NCI-H2081 treated with DMSO at 0.1 percent for 48 hours (cell line): ENCODE measurements at regions not wholly inside any gene's neighbourhood (a gene's known extent, or its start where the extent isn't known, plus 50 kb on each side); places are given as distances from the start of the nearest gene placed in this dataset.

Source experiments
- DNase-seq: peaks from one replicate; lab custom pipeline; 2025; lab: John Stamatoyannopoulos, UW

DNA sequence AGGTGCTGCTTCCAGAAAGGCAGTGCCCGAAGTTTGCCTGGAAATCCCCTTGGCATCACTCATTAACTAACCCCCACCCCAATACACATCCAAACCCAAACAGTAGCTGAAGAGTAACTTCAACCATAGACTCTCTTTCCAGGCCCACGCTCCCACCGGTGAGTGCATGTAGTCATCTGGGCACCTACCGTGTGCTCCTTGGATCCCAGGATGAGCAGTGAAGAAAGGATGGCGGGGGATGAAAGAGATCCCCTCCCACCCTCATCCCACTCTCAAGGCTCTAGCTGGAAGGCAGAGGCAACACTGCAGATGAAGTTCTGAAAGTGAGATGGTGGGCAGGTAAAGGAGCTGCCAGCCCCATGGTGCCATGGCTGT is 305.0 kb downstream of the SOX9 start:
- no peak for DNase-seq

DNA sequence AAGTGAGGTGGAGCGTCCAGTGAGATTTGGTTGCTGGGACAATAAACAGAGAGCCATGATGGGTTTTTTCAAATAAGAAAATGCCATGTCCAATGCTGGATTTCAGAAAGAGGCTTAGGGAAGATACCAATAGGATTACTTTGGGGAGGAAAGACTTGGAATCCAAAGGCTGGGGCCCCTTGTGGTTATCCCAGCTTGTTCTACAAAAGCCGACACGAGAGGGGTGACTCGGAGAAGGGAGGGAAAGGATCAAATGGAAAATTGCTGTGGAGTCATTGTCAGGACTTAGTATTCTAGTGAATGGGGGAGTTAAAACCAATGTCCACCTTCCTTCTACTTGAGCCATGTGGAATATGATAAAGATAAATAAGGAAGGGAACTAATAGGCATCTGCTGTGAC is 305.5 kb downstream of the SOX9 start:
- DNase-seq = no peak

DNA sequence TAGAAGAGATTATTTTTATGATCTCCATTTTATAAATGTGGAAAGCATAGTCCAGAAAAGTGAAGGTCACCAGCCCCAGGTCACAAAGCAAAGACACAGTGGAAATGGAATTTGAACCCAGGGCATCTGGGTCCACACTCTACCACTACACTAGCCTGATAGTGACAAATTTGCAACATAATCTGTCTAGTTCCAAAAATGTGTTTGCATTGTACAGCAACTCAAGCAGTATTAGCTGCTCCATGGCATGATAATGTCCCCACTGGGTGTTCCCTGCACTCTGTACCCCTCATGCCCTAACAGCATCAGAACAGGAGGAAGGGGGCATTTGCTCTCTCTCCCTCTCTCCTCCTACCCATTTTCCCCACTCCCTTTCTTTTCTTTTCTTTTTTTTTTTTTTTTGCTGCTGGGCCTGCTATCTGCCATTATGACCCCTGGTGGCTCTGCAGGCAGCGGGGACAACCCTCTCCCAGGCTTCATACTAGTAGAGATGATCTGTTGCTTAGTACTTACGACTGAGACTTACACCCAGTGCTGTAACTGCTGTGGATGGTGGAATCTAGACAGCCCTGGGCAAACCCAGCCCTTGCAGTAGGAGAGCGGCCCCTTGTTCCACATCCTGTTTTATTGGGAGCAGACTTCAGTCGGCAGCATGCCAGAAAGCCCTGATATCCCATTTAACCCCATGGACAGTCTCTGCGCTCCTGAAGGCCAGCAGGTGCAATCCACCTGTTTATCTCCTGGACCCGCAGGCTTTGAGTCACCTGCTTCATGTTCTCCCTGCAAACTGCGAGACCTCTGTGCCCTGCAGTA is 306.3 kb downstream of the SOX9 start:
- DNase-seq = no peak

DNA sequence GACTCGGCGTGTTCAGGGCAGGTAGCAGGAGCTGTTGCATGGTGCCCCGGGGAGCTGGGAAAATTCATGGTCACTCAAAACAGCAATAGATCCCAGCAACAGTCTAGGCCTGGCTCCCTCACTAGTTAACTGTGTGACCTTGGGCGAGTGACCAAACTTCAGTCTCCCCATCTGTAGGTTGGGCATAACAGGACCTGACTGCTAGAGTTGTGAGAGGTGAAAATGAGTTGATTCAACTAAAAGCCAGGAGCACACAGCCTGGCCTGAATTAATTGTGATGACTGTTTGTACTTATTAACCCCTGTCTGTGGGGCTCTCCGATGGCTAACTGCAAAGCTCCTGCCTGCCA is 306.9 kb downstream of the SOX9 start:
- DNase-seq = no peak

DNA sequence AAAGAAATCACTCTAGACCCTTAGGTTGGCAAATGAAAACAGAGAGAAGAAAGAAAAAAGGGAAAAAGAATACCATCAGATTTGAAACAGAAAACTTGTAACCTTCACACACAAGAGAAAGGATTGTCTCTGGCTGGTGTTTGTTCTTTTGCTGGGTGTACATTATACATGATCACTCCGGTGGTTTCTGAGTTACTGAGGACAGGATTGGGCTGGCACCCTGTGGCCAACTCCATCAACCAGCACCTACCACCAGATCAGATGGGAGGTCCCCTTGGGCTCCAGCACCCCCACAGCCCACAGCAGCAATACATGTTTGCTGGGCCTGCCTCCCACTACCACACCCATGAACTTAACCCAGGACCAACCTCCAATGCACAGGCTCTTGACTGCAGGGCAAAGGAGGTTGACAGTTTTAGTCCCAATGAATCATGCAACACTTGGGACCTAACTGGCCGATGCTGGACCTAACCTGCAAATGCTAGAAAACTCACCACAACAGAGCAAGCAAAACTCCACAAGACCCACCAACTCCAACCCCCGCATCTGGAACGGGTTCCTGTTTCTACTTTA is 308.3 kb downstream of the SOX9 start:
- DNase-seq = no peak

DNA sequence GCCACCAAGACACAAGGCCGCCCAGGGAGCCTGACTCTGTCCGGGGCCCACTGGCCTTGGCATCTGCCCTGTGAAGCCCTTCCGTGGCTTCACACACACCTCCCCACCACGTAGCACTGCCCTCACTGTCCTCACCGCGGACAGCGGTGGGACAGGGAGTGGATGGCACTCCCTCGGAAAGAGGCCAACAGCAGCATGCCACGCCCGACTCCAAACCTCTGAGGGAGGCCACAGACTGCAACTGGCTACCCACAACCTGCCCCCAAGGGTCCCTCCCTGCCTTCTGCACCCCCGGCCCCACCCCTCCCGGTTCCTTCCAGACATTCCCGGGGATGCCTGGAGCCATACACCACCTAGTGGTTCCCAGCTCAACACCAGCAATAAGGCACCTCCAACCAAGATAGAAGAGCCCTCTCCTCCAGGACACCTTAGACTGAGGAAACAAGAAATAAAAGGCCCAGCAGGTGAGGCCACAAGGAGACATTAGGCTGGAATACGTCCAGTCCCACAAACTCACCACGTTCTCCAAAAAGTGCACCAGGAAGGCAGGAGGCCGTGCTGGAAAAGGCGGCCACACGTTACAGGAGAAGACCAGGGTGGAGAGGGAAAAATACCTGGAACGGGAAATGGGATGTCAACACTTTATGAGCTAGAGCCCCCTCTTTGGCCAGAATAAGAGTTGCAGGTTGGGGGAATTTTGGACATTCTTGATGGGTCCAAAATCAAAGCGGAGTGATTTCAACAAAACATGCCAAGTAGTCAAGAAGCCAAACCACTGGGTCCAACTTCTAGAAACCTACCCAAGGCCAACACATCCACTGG is 310.0 kb downstream of the SOX9 start:
- DNase-seq = no peak

DNA sequence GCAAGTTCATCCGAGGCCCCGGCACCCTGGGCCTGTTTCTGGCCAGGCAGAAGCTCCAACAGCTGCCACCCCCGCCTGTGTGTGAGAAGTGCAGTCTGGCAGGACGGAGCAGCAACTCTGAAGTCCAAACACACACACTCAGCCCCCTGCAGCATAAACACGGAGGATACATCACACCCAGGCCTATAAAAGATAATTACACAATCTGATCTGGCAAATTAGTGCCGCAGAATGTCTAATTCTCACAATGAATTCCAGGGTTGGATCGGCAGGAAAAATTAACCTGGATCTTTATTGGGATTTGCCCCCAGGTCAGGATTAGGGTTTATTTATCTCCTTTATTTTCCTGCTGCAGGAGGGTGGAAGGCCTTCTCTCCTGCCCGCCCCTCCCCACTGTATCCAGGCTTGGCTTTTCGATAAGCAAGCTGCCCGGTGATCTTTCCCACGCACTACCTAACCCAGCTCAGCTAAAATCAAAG is 311.4 kb downstream of the SOX9 start:
- peak; percentile 31 for DNase-seq

DNA sequence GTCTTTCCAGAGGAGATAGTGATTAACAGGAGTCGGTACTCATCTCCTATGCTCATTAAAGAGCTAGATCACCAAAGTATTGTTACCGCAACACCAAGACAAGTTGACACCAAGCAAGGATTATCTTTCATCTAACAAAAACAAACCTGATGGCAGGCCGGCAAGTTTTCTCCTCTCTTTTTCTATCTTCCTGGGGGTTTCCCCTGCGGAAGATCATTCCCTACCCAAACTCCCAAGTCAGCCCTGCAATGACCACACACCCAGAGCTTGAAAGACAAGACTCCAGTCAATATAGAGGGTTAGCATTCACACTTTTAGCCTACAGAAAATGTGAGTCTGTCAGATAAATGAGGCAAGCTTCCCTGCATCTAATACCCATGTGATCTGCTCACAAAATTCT is 312.1 kb downstream of the SOX9 start:
- DNase-seq = no peak

DNA sequence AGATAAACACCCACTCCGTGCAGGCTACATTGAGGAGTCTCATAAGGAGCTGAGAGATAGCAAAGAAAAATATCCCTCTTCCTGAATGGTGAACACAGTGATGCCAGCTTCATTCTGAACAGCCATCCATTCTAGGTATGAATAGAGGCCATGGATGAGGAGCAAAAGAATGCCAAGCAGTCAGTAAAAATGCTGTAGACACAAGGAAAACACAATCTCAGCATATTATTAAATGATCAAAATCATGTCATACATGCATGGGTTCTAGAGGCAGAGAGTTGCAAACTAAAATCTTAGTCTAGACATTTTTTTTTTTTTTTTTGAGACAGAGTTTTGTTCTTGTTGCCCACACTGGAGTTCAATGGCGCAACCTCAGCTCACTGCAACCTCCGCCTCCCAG is 313.0 kb downstream of the SOX9 start:
- DNase-seq = no peak

DNA sequence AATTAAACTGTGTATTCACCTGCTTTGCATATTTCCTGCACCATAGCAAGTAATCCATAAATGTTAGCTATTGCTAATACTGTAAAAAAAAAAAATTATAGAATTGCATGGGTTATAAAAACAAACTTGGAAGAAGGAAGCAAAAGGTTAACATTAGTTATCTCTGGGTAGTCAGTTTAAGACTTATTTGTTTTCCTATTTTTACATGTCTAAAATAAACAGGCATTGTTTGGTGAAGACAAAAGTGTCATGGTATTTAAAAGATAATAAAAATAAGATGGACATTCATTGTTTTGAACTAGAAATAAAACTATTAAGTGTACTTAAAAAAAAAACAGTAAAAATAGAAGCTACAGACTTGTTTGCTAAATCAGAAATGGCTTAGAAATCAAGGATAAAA is 313.8 kb downstream of the SOX9 start:
- no peak for DNase-seq

DNA sequence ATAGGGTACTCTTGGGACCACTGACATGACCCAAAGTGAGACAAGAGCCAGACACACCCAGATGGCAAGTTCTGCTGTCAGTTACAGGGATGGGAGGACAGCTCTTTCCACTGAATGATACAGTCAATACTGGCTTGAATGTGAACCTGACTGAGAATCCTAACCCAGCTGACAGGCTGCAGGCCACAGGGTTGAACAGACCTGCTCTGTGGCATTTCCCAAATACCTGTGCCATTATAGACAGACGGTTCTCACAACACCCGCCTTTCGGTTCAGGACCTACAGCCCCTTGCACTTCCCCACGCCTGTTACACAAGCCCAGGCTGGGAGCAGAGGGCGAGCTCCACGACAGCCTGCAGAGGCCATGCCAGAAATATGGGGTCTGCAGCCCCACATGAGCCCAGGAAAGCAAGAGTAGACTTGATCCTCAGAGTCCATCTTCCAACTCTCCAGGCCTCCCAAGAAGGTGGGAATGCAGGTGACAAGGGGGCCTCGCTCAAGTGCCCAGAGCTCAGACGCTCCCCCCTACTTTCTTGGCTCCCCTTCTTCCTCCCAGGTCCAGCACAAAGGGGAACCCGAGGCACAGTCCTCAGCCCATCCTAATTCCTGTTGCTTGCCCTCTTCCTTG is 314.3 kb downstream of the SOX9 start:
- no peak for DNase-seq

DNA sequence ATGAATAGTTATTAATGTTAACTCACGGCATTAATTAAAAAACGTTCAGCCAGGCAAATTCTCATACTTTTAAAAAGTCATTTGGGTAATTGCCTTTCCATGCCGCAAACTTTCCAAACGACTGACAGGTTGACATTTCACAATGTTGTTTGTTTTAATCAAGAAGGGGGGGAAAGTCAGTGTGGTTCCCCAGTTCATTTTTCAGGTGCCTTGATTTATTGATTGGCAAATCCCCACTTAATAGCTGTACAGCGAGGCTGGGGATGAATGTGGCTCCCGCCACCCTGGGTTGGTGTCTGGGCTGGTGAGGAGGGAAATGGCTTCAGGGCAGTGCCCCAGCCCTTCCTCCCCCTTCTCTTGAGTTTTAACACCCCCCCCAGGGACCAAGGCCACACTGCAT is 318.0 kb downstream of the SOX9 start:
- no peak for DNase-seq

DNA sequence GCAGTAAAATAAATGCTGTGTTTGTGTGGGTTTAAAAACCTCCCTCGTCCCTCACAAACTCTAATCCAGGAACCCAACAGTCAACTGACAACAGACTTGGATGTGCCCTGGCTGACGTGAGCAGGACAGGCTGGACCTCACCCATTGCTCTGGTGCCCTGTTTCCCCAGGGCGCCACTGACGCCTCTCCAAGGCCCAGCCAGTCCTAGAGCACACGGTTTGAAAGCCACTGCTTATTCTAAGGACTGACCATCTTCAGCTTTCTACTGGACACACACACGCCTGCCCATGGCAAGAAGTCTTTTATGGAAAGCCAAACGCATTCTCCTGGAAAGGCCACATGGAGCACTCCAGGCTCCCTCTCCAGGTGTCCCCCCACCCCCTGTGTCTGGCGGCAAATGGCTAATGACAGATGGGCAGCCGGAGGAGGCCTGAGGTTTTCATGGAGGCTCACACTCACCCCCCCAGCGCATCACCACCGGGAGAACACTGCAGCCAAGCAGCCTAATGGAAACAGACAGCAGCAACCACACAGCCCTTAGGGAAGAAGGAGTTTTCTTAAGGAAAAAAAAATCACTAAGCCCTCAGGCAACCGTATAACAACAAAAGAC is 319.2 kb downstream of the SOX9 start:
- no peak for DNase-seq

DNA sequence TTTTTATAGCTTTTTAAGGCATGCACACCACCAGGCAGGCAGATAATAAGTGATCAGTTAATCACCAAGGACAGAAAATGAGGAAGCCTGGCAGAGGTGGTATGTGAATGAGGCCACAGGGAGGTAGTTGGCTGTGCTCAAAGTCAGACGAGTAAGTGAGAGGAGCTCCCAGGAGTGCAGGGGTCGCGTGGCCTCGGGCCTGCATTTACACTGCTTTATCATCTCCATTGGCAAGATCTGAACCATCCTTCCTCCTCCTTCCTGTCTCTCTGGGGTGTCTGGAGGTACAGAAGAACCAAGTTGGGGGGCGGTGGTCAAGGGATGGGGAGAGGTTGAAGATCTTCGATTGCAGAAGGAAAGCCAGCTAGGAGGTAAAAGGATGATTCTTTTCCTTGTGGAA is 320.1 kb downstream of the SOX9 start:
- no peak for DNase-seq

DNA sequence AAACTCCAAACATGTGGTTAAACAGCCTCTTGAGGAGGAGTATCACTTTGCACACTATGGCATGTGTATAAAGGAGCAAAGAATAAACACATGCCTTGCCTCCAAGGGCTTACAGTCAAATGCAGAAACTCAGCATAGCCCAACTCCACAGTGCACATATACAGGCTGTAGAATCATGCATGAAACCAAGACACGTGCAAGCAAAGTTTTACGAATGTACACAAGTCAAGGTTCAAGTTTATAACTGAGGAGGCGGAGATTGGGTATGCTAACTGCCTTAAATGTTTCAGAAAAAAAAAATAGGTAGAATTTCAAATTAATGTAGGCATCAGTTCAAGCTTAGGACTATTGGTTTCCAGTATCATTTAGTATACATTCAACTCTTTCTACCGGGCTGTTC is 321.1 kb downstream of the SOX9 start:
- DNase-seq = no peak

DNA sequence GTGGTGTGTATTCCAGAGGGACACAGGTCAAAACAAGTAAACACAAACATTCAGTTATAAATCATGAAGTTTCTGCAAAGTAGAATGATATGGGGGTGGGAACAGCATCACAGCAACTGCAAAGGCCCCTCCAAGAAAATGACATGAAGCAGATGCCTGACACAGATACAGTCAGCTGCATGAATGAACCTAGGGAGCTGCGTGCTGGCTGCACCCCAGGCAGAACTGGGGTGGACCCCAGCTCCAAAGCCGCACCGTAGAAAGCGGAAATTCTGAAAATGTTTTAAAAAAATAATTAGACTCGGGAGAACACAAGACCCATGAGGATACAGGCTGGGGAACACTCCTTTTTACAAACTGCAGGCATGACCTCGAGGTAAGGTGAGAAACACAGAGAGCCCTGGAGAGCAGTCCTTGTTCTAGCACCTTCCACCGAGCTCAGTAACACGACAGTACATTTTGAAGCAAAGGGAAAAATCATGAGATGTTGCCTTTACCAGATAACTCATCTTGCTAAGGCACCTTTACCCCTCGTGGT is 323.8 kb downstream of the SOX9 start:
- no peak for DNase-seq

DNA sequence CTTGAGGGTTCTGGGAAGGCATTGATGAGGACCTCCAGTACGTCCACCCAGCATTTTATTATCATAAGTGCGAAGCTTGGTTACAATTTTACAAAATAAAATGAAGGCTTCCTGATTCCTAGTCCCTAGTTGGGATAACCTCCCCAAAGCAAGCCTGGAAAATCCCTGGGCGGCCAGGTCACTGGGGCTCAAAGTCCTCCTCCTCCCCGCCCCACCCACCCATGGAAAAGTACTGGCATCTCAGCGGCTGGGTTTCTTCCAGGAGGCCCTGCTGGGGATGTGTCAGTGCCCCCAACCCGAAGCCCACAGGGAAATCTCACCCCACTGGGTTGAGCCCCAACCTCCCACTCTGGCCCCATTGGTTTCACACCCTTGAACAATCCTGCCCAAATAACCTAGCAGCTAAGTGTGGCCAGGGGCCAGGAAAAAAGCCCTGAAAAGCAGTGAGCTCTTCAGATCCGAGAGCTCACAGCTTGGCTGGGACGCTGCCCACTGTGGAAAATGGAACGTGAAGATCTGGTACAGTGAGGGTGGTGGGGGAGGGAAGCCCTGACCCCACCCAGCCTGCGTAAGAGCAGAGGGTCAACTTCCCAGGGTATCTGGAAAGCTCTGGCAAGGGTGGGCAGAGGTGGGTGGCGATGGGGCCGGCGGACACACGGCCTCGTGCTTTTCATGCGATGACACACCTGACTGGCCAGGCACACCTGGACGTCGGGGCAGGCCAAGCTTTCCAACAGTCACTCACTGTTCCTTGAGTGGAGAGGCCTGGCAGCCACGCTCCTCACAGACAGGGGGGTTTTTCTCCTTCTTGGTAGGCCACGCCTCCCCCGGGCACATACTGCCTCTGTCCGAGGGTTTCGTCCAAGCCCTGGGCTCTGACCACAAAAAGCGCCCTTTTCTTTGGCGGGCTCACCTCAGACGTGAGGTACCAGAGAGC is 324.5 kb downstream of the SOX9 start:
- no peak for DNase-seq

DNA sequence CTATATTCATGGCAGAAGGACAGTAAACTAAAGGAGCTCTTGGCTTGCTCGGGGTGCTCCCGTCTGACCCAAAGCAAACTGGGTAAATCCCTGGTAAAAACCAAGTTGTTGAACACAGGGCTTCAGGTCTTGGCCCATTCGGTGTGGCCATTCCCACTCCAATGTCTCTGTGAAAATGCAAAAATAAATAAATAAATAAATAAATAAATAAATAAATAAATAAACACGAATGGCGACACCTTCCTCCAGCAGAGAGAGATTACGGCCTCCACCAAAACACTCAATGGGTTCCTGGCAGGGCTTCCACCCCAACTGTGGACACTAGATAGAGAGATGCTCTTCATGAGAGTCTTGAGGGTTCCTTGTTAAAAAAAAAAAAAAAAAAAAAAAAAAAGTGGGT is 325.3 kb downstream of the SOX9 start:
- no peak for DNase-seq

DNA sequence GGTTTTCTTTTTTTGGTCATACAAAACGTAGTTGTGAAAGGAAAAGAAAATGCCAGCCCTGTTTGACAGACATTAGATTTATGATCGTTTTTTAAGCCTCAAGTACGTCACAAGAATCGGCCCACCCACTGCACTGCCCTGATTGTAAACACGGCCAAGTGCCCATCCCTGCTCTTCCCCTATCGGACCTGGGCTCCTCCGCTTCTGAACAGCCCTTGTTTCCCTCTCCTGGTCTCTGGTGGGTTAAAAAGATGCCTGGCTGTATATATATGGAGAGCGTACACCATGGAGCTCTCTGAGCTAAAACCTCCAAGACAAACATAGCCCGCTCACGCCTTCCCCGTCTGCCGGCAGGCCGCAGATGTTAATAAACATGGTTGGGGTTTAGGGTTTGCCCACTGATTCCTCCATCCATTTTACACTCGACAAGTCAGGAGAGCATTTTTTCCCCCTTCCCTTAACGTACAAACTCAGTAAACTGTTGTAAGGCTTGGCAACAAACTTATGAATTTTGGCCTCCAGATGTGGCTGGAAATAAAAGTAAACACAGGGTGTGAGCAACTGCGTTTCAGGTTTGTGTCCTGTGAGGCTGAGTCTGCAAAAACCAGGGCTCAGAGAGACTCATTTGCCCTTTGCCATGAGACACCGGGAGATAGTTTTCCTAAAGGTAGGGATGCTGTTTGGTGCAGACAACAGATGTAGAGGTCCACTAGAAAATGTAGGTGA is 325.9 kb downstream of the SOX9 start:
- DNase-seq = no peak

DNA sequence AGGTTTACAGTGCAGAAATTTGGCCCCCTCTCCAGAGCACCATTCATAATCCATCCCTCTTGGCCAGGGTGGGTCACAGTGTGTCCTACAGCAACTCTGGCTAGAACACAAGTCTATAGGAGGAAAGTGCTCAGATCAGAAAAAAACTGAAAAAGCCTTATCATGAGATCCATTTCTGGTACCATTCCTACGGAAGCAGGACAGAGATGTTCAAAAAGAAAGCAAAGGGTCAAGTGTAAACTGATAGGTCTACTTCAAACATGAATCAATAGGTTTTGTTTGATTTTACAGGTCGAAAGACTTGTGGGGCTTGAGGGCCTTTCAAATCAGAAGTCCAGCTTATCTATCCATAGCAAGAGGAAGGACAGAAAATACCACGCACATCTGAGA is 326.4 kb downstream of the SOX9 start:
- DNase-seq = no peak
